H9 (cell line): ENCODE measurements at regions not wholly inside any gene's neighbourhood (a gene's known extent, or its start where the extent isn't known, plus 50 kb on each side); places are given as distances from the start of the nearest gene placed in this dataset.

Experiments
- DNase-seq: peaks from one replicate; pipeline ENCODE4 v3.0.0-alpha.2; 2017
- H2AFZ ChIP-seq: one replicate; pipeline ENCODE4 v1.6.1; 2013; ENCODE audit warnings: mild to moderate bottlenecking, low read length, control low read depth, moderate library complexity
- H2AK5ac ChIP-seq: 2 replicates; pipeline ENCODE4 v1.6.1; 2013; ENCODE audit warnings: low read length, control low read depth, mixed read lengths; ENCODE audit not compliant: insufficient read length
- H2BK120ac ChIP-seq: one replicate; pipeline ENCODE4 v1.6.1; 2013; ENCODE audit warnings: low read depth, mild to moderate bottlenecking, low read length, control low read depth, inconsistent platforms; ENCODE audit not compliant: poor library complexity, severe bottlenecking
- H2BK12ac ChIP-seq: 2 replicates; pipeline ENCODE4 v1.6.1; 2013; ENCODE audit warnings: low read length, control low read depth, mixed read lengths, low read depth; ENCODE audit not compliant: insufficient read length
- H2BK15ac ChIP-seq: 2 replicates; pipeline ENCODE4 v1.6.1; 2013; ENCODE audit warnings: low read depth, low read length, control low read depth
- H2BK20ac ChIP-seq: one replicate; pipeline ENCODE4 v1.6.1; 2013; ENCODE audit warnings: low read depth, mild to moderate bottlenecking, low read length, control low read depth, inconsistent platforms; ENCODE audit not compliant: poor library complexity, severe bottlenecking
- H2BK5ac ChIP-seq: 2 replicates; pipeline ENCODE4 v1.6.1; 2013; ENCODE audit warnings: low read length, control low read depth, mixed read lengths; ENCODE audit not compliant: insufficient read length
- H3K14ac ChIP-seq: 2 replicates; pipeline ENCODE4 v1.6.1; 2013; ENCODE audit warnings: low read length, control low read depth; ENCODE audit not compliant: insufficient read depth
- H3K18ac ChIP-seq: 2 replicates; pipeline ENCODE4 v1.6.1; 2013; ENCODE audit warnings: low read depth, mild to moderate bottlenecking, mixed read lengths, low read length, control low read depth; ENCODE audit not compliant: insufficient read length
- H3K23ac ChIP-seq: 2 replicates; pipeline ENCODE4 v1.6.1; 2013; ENCODE audit warnings: low read length, control low read depth, mixed read lengths, low read depth; ENCODE audit not compliant: insufficient read length
- H3K23me2 ChIP-seq: 2 replicates; pipeline ENCODE4 v1.6.1; 2013; ENCODE audit warnings: low read depth, mild to moderate bottlenecking, mixed read lengths, low read length, control low read depth; ENCODE audit not compliant: insufficient read length, poor library complexity, severe bottlenecking
- H3K27ac ChIP-seq: 2 replicates; pipeline ENCODE4 v1.5.1; 2013; ENCODE audit warnings: low read length, control low read depth, mixed read lengths, low read depth; ENCODE audit not compliant: insufficient read length
- H3K27me3 ChIP-seq: 2 replicates; pipeline ENCODE4 v1.6.1; 2013; ENCODE audit warnings: low read length, control low read depth, inconsistent platforms; ENCODE audit not compliant: insufficient read depth
- H3K4ac ChIP-seq: 2 replicates; pipeline ENCODE4 v1.6.1; 2013; ENCODE audit warnings: low read depth, mild to moderate bottlenecking, control low read depth, inconsistent platforms, low read length, moderate library complexity
- H3K4me1 ChIP-seq: 2 replicates; pipeline ENCODE4 v1.6.1; 2013; ENCODE audit warnings: low read length, control low read depth, inconsistent platforms; ENCODE audit not compliant: insufficient read depth
- H3K4me2 ChIP-seq: 2 replicates; pipeline ENCODE4 v1.6.1; 2013; ENCODE audit warnings: low read length, control low read depth, mixed read lengths; ENCODE audit not compliant: insufficient read length, insufficient read depth
- H3K56ac ChIP-seq: 2 replicates; pipeline ENCODE4 v1.6.1; 2013; ENCODE audit warnings: low read depth, mild to moderate bottlenecking, mixed read lengths, low read length, control low read depth; ENCODE audit not compliant: insufficient read length
- H3K79me1 ChIP-seq: 2 replicates; pipeline ENCODE4 v1.6.1; 2013; ENCODE audit warnings: low read depth, mild to moderate bottlenecking, moderate library complexity, low read length, control low read depth, inconsistent platforms; ENCODE audit not compliant: insufficient read depth, poor library complexity, severe bottlenecking
- H3K79me2 ChIP-seq: 2 replicates; pipeline ENCODE4 v1.6.1; 2013; ENCODE audit warnings: low read length, control low read depth, inconsistent platforms; ENCODE audit not compliant: insufficient read depth
- H3K9ac ChIP-seq: 2 replicates; pipeline ENCODE4 v1.6.1; 2013; ENCODE audit warnings: low read length, control low read depth, mixed read lengths; ENCODE audit not compliant: insufficient read length; ENCODE audit errors: extremely low read depth
- H3K9me3 ChIP-seq: one replicate; pipeline ENCODE4 v1.6.1; 2013; ENCODE audit warnings: low read depth, low read length, inconsistent platforms; ENCODE audit not compliant: control insufficient read depth
- H3T11ph ChIP-seq: one replicate; pipeline ENCODE4 v1.6.1; 2013; ENCODE audit warnings: mild to moderate bottlenecking, low read length, control low read depth, inconsistent platforms
- H4K20me1 ChIP-seq: one replicate; pipeline ENCODE4 v1.6.1; 2013; ENCODE audit not compliant: control insufficient read depth, insufficient read length, insufficient read depth
- H4K5ac ChIP-seq: 2 replicates; pipeline ENCODE4 v1.6.1; 2013; ENCODE audit warnings: low read depth, mild to moderate bottlenecking, mixed read lengths, low read length, control low read depth; ENCODE audit not compliant: insufficient read length
- H4K8ac ChIP-seq: replicated peaks from 2 replicates; pipeline ENCODE4 v1.6.1; 2013; ENCODE audit warnings: low read length, control low read depth, mixed read lengths, low read depth; ENCODE audit not compliant: insufficient read length
- H4K91ac ChIP-seq: 2 replicates; pipeline ENCODE4 v1.6.1; 2013; ENCODE audit warnings: low read depth, mild to moderate bottlenecking, moderate library complexity, mixed read lengths, low read length, control low read depth; ENCODE audit not compliant: insufficient read length
- H3K27ac Mint-ChIP-seq, 3 experiments: 2 replicates in 2 of 3; 3 replicates in 1 of 3; pipeline ENCODE4 v1.8.0; 2020 to 2021; ENCODE audit warnings: mixed read lengths in 3 of 3, mild to moderate bottlenecking in 1 of 3, moderate library complexity in 1 of 3
- H3K27me3 Mint-ChIP-seq: 2 replicates; pipeline ENCODE4 v1.8.0; 2021; ENCODE audit warnings: low read depth, mild to moderate bottlenecking, moderate library complexity, mixed read lengths
- H3K36me3 Mint-ChIP-seq, 3 experiments: 2 replicates in 2 of 3; 3 replicates in 1 of 3; pipeline ENCODE4 v1.8.0; 2020 to 2021; ENCODE audit warnings: low read depth in 3 of 3, mixed read lengths in 3 of 3; ENCODE audit not compliant: insufficient read depth in 1 of 3
- H3K4me1 Mint-ChIP-seq, 2 experiments: 2 replicates each; pipeline ENCODE4 v1.8.0; 2020; ENCODE audit warnings: mixed read lengths in 2 of 2
- H3K4me3 Mint-ChIP-seq, 2 experiments: 2 replicates in 1 of 2; 3 replicates in 1 of 2; pipeline ENCODE4 v1.8.0; 2020 to 2021; ENCODE audit warnings: mild to moderate bottlenecking in 2 of 2, mixed read lengths in 2 of 2, moderate library complexity in 1 of 2
- H3K9me3 Mint-ChIP-seq, 2 experiments: 2 replicates in 1 of 2; 3 replicates in 1 of 2; pipeline ENCODE4 v1.8.0; 2020; ENCODE audit warnings: mild to moderate bottlenecking in 2 of 2, mixed read lengths in 2 of 2, moderate library complexity in 1 of 2
- WGBS: extraction: QIAGEN DNeasy Blood & Tissue Kit; methylation state at CpG from one replicate; pipeline ENCODE4 v1.1.7; 2013; ENCODE audit warnings: missing lambda C conversion rate, low lambda C conversion rate, mixed read lengths; ENCODE audit not compliant: insufficient read length; ENCODE audit errors: extremely low coverage; 5-methylcytosine and 5-hydroxymethylcytosine counted together
- TF ChIP-seq, protein P1 (sequence below): fragments of 200-600 bp; sonication (generic); conservative IDR thresholded peaks from 3 replicates; pipeline ENCODE4 v1.8.0; 2021; ENCODE audit warnings: antibody characterized with exemption, mild to moderate bottlenecking

DNA sequence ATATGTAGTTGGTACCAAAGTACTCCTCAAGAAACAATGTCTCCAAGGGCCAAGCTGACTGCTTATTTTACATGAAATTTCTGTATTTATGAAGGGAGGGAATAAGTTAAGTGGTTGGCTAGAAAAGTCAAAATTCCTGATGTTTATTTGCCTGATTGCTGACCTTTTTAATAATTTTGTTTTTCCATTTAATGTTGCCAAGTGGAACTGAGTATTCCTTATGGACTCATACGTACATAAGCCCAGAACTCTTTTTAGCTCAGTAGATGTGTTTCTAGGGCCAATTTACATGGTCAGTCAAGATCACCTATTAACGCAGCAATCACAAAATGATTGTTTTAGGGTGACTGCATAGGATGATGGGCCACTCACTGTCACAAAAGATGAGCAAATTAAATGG, 78.3 kb upstream of the FZD8 start:
- H3K4me1 ChIP-seq, result no peaks in the 10 kb centered on the region
- no peaks in the 10 kb centered on the region for H3K23me2 ChIP-seq
- H2AFZ ChIP-seq, result no peak overlapping the region
- no peak overlapping the region for H4K5ac ChIP-seq
- H3K27me3 ChIP-seq, result no peaks in the 10 kb centered on the region
- H4K91ac ChIP-seq, result no peak overlapping the region
- no peak overlapping the region for H3K4me3 Mint-ChIP-seq
- no peak overlapping the region for H3K27ac Mint-ChIP-seq
- H3K18ac ChIP-seq, result no peak overlapping the region
- no peaks in the 10 kb centered on the region for H3K36me3 Mint-ChIP-seq
- H3K23ac ChIP-seq, result no peak overlapping the region
- WGBS, result no CpG with 5 or more reads among the region's 2 CpGs
- H2AK5ac ChIP-seq, result no peak overlapping the region
- H2BK12ac ChIP-seq, result no peak overlapping the region
- H3K79me1 ChIP-seq, result no peaks in the 10 kb centered on the region
- no peak overlapping the region for H2BK5ac ChIP-seq
- no peaks in the 10 kb centered on the region for H4K20me1 ChIP-seq
- H2BK20ac ChIP-seq, result no peak overlapping the region
- no peaks in the 10 kb centered on the region for H3K4me1 Mint-ChIP-seq
- TF ChIP-seq, protein P1, sequence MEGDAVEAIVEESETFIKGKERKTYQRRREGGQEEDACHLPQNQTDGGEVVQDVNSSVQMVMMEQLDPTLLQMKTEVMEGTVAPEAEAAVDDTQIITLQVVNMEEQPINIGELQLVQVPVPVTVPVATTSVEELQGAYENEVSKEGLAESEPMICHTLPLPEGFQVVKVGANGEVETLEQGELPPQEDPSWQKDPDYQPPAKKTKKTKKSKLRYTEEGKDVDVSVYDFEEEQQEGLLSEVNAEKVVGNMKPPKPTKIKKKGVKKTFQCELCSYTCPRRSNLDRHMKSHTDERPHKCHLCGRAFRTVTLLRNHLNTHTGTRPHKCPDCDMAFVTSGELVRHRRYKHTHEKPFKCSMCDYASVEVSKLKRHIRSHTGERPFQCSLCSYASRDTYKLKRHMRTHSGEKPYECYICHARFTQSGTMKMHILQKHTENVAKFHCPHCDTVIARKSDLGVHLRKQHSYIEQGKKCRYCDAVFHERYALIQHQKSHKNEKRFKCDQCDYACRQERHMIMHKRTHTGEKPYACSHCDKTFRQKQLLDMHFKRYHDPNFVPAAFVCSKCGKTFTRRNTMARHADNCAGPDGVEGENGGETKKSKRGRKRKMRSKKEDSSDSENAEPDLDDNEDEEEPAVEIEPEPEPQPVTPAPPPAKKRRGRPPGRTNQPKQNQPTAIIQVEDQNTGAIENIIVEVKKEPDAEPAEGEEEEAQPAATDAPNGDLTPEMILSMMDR, result no peak
- H3K9me3 Mint-ChIP-seq, result no peaks in the 10 kb centered on the region; a peak in 1 of 5 replicates
- H2BK15ac ChIP-seq, result no peak overlapping the region
- H4K8ac ChIP-seq, result no peak overlapping the region
- no peaks in the 10 kb centered on the region for H3K27me3 Mint-ChIP-seq
- H3K9me3 ChIP-seq, result no peaks in the 10 kb centered on the region
- H3K79me2 ChIP-seq, result no peaks in the 10 kb centered on the region
- H3K14ac ChIP-seq, result no peak overlapping the region
- no peak overlapping the region for H3K56ac ChIP-seq
- no peak overlapping the region for H3K9ac ChIP-seq
- no peak overlapping the region for H3K27ac ChIP-seq
- H3K4ac ChIP-seq, result no peak overlapping the region
- no peak overlapping the region for H3K4me2 ChIP-seq
- H2BK120ac ChIP-seq, result no peak overlapping the region
- H3T11ph ChIP-seq, result no peak overlapping the region
- DNase-seq, result no peak
